ENCODE measurements at regions not wholly inside any gene's neighbourhood (a gene's known extent, or its start where the extent isn't known, plus 50 kb on each side); places are given as distances from the start of the nearest gene placed in this dataset.

GRCh38 chr18:59787998-59788790 lies 91.0 kb upstream of the CCBE1 start:
- peak overlapping the region; percentile 80 for H3K27ac ChIP-seq
- H3K36me3 ChIP-seq = no peaks in the 10 kb centered on the region
- no peaks in the 10 kb centered on the region for H3K9me3 ChIP-seq (replicated peaks)
- H3K27me3 ChIP-seq (replicated peaks) = no peaks in the 10 kb centered on the region
- H3K4me3 ChIP-seq = no peak overlapping the region
- peak; percentile 73 to 87 for DNase-seq (ENCODE audit: low read depth in 1 of 2, low spot score in 2 of 2)
- H3K4me1 ChIP-seq (replicated peaks) = peaks cover 25% of the 10 kb centered on the region

GRCh38 chr18:59784694-59785093 lies 87.5 kb upstream of the CCBE1 start:
- no peak for DNase-seq (ENCODE audit: low read depth in 1 of 2, low spot score in 2 of 2)
- Histone ChIP-seq H3K9me3 (replicated peaks) (no peaks in the 10 kb centered on the region), H3K4me3 (no peak overlapping the region), H3K36me3 (no peaks in the 10 kb centered on the region), H3K27ac (no peak overlapping the region), H3K27me3 (replicated peaks) (no peaks in the 10 kb centered on the region), H3K4me1 (replicated peaks) (peaks cover 38% of the 10 kb centered on the region)

- Histone ChIP-seq H3K27ac (0 out of 2 replicates have a peak overlapping the region, but pooled peaks have one; percentile 7), H3K4me3 (no peak overlapping the region), H3K4me1 (replicated peaks) (peaks cover 42% of the 10 kb centered on the region), H3K27me3 (replicated peaks) (no peaks in the 10 kb centered on the region), H3K9me3 (replicated peaks) (no peaks in the 10 kb centered on the region), H3K36me3 (no peaks in the 10 kb centered on the region)
- peak; percentile 64 to 75 for DNase-seq (ENCODE audit: low read depth in 1 of 2, low spot score in 2 of 2)
These were observed 85.9 kb upstream of the CCBE1 start for GRCh38 chr18:59783138-59783537.

GRCh38 chr18:59779979-59780378 lies 82.8 kb upstream of the CCBE1 start:
- no peaks in the 10 kb centered on the region for H3K27me3 ChIP-seq (replicated peaks)
- no peaks in the 10 kb centered on the region for H3K36me3 ChIP-seq
- H3K4me3 ChIP-seq = no peak overlapping the region
- H3K27ac ChIP-seq = peak overlapping the region; percentile 78
- H3K9me3 ChIP-seq (replicated peaks) = no peaks in the 10 kb centered on the region
- peak in 1 of 2 experiments; percentile 82 for DNase-seq (ENCODE audit: low read depth in 1 of 2, low spot score in 2 of 2)
- H3K4me1 ChIP-seq (replicated peaks) = peaks cover 31% of the 10 kb centered on the region

- H3K36me3 ChIP-seq = no peaks in the 10 kb centered on the region
- peaks cover 29% of the 10 kb centered on the region for H3K4me1 ChIP-seq (replicated peaks)
- no peak for DNase-seq (ENCODE audit: low read depth in 1 of 2, low spot score in 2 of 2)
- no peak overlapping the region for H3K4me3 ChIP-seq
- H3K27ac ChIP-seq = peak overlapping the region; percentile 78
- H3K27me3 ChIP-seq (replicated peaks) = no peaks in the 10 kb centered on the region
- H3K9me3 ChIP-seq (replicated peaks) = no peaks in the 10 kb centered on the region
These were observed 81.2 kb upstream of the CCBE1 start for GRCh38 chr18:59778434-59778833.

GRCh38 chr18:59777636-59778035 lies 80.4 kb upstream of the CCBE1 start:
- Histone ChIP-seq H3K27ac (no peak overlapping the region), H3K36me3 (no peaks in the 10 kb centered on the region), H3K9me3 (replicated peaks) (no peaks in the 10 kb centered on the region), H3K4me3 (no peak overlapping the region), H3K27me3 (replicated peaks) (no peaks in the 10 kb centered on the region), H3K4me1 (replicated peaks) (peaks cover 26% of the 10 kb centered on the region)
- DNase-seq (ENCODE audit: low read depth in 1 of 2, low spot score in 2 of 2) = no peak

- DNase-seq (ENCODE audit: low read depth in 1 of 2, low spot score in 2 of 2) = no peak
- Histone ChIP-seq H3K4me1 (replicated peaks) (no peaks in the 10 kb centered on the region), H3K27me3 (replicated peaks) (no peaks in the 10 kb centered on the region), H3K27ac (no peak overlapping the region), H3K9me3 (replicated peaks) (no peaks in the 10 kb centered on the region), H3K36me3 (no peaks in the 10 kb centered on the region), H3K4me3 (no peak overlapping the region)
These were observed 72.1 kb upstream of the CCBE1 start for GRCh38 chr18:59769129-59769865.

GRCh38 chr18:59768409-59768808 lies 71.2 kb upstream of the CCBE1 start:
- no peaks in the 10 kb centered on the region for H3K9me3 ChIP-seq (replicated peaks)
- no peak for DNase-seq (ENCODE audit: low read depth in 1 of 2, low spot score in 2 of 2)
- H3K4me3 ChIP-seq = no peak overlapping the region
- H3K27me3 ChIP-seq (replicated peaks) = no peaks in the 10 kb centered on the region
- peaks cover 5% of the 10 kb centered on the region for H3K4me1 ChIP-seq (replicated peaks)
- no peak overlapping the region for H3K27ac ChIP-seq
- no peaks in the 10 kb centered on the region for H3K36me3 ChIP-seq

GRCh38 chr18:59767732-59768131 lies 70.5 kb upstream of the CCBE1 start:
- Histone ChIP-seq H3K27ac (no peak overlapping the region), H3K9me3 (replicated peaks) (no peaks in the 10 kb centered on the region), H3K4me3 (no peak overlapping the region), H3K36me3 (no peaks in the 10 kb centered on the region), H3K27me3 (replicated peaks) (no peaks in the 10 kb centered on the region), H3K4me1 (replicated peaks) (peaks cover 5% of the 10 kb centered on the region)
- DNase-seq (ENCODE audit: low read depth in 1 of 2, low spot score in 2 of 2) = no peak

GRCh38 chr18:59765343-59765742 lies 68.1 kb upstream of the CCBE1 start:
- H3K36me3 ChIP-seq = no peaks in the 10 kb centered on the region
- H3K4me3 ChIP-seq = no peak overlapping the region
- DNase-seq (ENCODE audit: low read depth in 1 of 2, low spot score in 2 of 2) = no peak
- no peak overlapping the region for H3K27ac ChIP-seq
- H3K4me1 ChIP-seq (replicated peaks) = peaks cover 5% of the 10 kb centered on the region
- no peaks in the 10 kb centered on the region for H3K27me3 ChIP-seq (replicated peaks)
- no peaks in the 10 kb centered on the region for H3K9me3 ChIP-seq (replicated peaks)

GRCh38 chr18:59764281-59764680 lies 67.1 kb upstream of the CCBE1 start:
- Histone ChIP-seq H3K4me3 (no peak overlapping the region), H3K27ac (no peak overlapping the region), H3K9me3 (replicated peaks) (no peaks in the 10 kb centered on the region), H3K36me3 (no peaks in the 10 kb centered on the region), H3K4me1 (replicated peaks) (peaks cover 5% of the 10 kb centered on the region), H3K27me3 (replicated peaks) (no peaks in the 10 kb centered on the region)
- no peak for DNase-seq (ENCODE audit: low read depth in 1 of 2, low spot score in 2 of 2)

- Histone ChIP-seq H3K9me3 (replicated peaks) (no peaks in the 10 kb centered on the region), H3K4me1 (replicated peaks) (peaks cover 5% of the 10 kb centered on the region), H3K4me3 (no peak overlapping the region), H3K36me3 (no peaks in the 10 kb centered on the region), H3K27me3 (replicated peaks) (no peaks in the 10 kb centered on the region), H3K27ac (no peak overlapping the region)
- no peak for DNase-seq (ENCODE audit: low read depth in 1 of 2, low spot score in 2 of 2)
These were observed 66.4 kb upstream of the CCBE1 start for GRCh38 chr18:59763541-59764136.

GRCh38 chr18:59760619-59761600 lies 63.7 kb upstream of the CCBE1 start:
- peaks cover 5% of the 10 kb centered on the region for H3K4me1 ChIP-seq (replicated peaks)
- H3K4me3 ChIP-seq = no peak overlapping the region
- no peaks in the 10 kb centered on the region for H3K9me3 ChIP-seq (replicated peaks)
- DNase-seq (ENCODE audit: low read depth in 1 of 2, low spot score in 2 of 2) = no peak
- no peaks in the 10 kb centered on the region for H3K36me3 ChIP-seq
- H3K27ac ChIP-seq = no peak overlapping the region
- H3K27me3 ChIP-seq (replicated peaks) = no peaks in the 10 kb centered on the region
